ENCODE measurements at regions not wholly inside any gene's neighbourhood (a gene's known extent, or its start where the extent isn't known, plus 50 kb on each side); places are given as distances from the start of the nearest gene placed in this dataset.

GRCh38 chr14:90458536-90458935, 61.7 kb downstream of the CALM1 start (continued):
- no peak for TF ChIP-seq JUN (IDR thresholded peaks at IDR 0.05; ENCODE audit: low read depth, low read length)
- no peak for TF ChIP-seq CHD7 (IDR thresholded peaks at IDR 0.05; ENCODE audit: insufficient replicate concordance, low read length)
- TF ChIP-seq RXRA (IDR thresholded peaks at IDR 0.05; ENCODE audit: insufficient read depth, low read depth, low read length): no peak
- TF ChIP-seq RBBP5 (IDR thresholded peaks at IDR 0.05; ENCODE audit: borderline replicate concordance, low read depth, low read length): no peak
